MCF 10A (cell line): ENCODE measurements at regions not wholly inside any gene's neighbourhood (a gene's known extent, or its start where the extent isn't known, plus 50 kb on each side); places are given as distances from the start of the nearest gene placed in this dataset.

Source experiments
- BruUV-seq: library from RNA; stranded (reverse); fragments of 400-500 nt; replicated peaks from 2 replicates; lab custom pipeline; 2021; lab: Mats Ljungman, UMichigan
- CTCF ChIA-PET: fragments of 300-600 bp; sonication (Branson Sonifier 250); formaldehyde crosslinking; extraction: SDS; loops from one replicate; lab custom pipeline; 2021; ENCODE audit warnings: antibody characterized with exemption, inconsistent platforms; lab: Yijun Ruan, JAX
- POLR2A ChIA-PET: fragments of 300-600, 350-650 bp; sonication (Branson Sonifier 250); formaldehyde crosslinking; extraction: SDS; loops from one replicate; lab custom pipeline; 2020; ENCODE audit warnings: antibody characterized with exemption, inconsistent platforms; lab: Yijun Ruan, JAX
- DNase-seq: peaks from one replicate; pipeline ENCODE4 v3.0.0-alpha.2; 2018; ENCODE audit not compliant: unreplicated experiment
- H3K27ac Mint-ChIP-seq: one replicate; pipeline ENCODE4 v1.8.0; 2022; ENCODE audit warnings: mild to moderate bottlenecking, low read depth, mixed read lengths; ENCODE audit not compliant: unreplicated experiment
- H3K27me3 Mint-ChIP-seq: one replicate; pipeline ENCODE4 v1.8.0; 2022; ENCODE audit warnings: mixed read lengths; ENCODE audit not compliant: insufficient read depth, unreplicated experiment
- H3K36me3 Mint-ChIP-seq: one replicate; pipeline ENCODE4 v1.8.0; 2022; ENCODE audit warnings: mild to moderate bottlenecking, moderate library complexity, mixed read lengths; ENCODE audit not compliant: insufficient read depth, unreplicated experiment
- H3K4me1 Mint-ChIP-seq: one replicate; pipeline ENCODE4 v1.8.0; 2022; ENCODE audit warnings: mixed read lengths; ENCODE audit not compliant: insufficient read depth, unreplicated experiment
- H3K4me3 Mint-ChIP-seq: one replicate; pipeline ENCODE4 v1.8.0; 2022; ENCODE audit warnings: mild to moderate bottlenecking, moderate library complexity, mixed read lengths; ENCODE audit not compliant: unreplicated experiment
- H3K9me3 Mint-ChIP-seq: one replicate; pipeline ENCODE4 v1.8.0; 2022; ENCODE audit warnings: mixed read lengths; ENCODE audit not compliant: unreplicated experiment
- CTCF ChIP-seq: fragments of 200-600 bp; IDR thresholded peaks from one replicate; pipeline ENCODE4 v1.8.0; 2022; ENCODE audit warnings: antibody characterized with exemption, mild to moderate bottlenecking; ENCODE audit not compliant: unreplicated experiment
- intact Hi-C: fragments of 100-400 bp; cut with micrococcal nuclease; formaldehyde crosslinking; loops from 2 replicates; pipeline ENCODE4 v1.14.1; 2022

GRCh38 chr18:76594966-76595365 is 99.9 kb upstream of the ZNF516 start:
- no peaks in the 10 kb centered on the region for H3K27me3 Mint-ChIP-seq
- intact Hi-C loops: no loop called here
- CTCF ChIA-PET: no interaction called here
- no peaks in the 10 kb centered on the region for H3K4me1 Mint-ChIP-seq
- no peak for TF ChIP-seq CTCF
- no peak overlapping the region for H3K27ac Mint-ChIP-seq
- H3K36me3 Mint-ChIP-seq: no peaks in the 10 kb centered on the region
- no peaks in the 10 kb centered on the region for H3K9me3 Mint-ChIP-seq
- no peak for DNase-seq
- POLR2A ChIA-PET: no interaction called here
- BruUV-seq: no TSS peak
- no peak overlapping the region for H3K4me3 Mint-ChIP-seq

- intact Hi-C loops: no loop called here
- Mint-ChIP-seq H3K9me3 (no peaks in the 10 kb centered on the region), H3K27me3 (no peaks in the 10 kb centered on the region), H3K4me3 (no peak overlapping the region), H3K4me1 (peaks cover 3% of the 10 kb centered on the region), H3K36me3 (no peaks in the 10 kb centered on the region), H3K27ac (no peak overlapping the region)
- no peak for DNase-seq
- POLR2A ChIA-PET: no interaction called here
- BruUV-seq: no TSS peak
- CTCF ChIA-PET: interaction anchor here (0.6 to 0.9 kb wide), 2 partner anchors 96 to 1049 kb away, joined by 3 to 4 read pairs; no protein-coding TSS in a partner anchor
- TF ChIP-seq CTCF: no peak
Observed at GRCh38 chr18:76593843-76594242, 98.8 kb upstream of the ZNF516 start.

GRCh38 chr18:76592981-76593381 is 97.9 kb upstream of the ZNF516 start:
- no peaks in the 10 kb centered on the region for H3K27me3 Mint-ChIP-seq
- intact Hi-C loops: no loop called here
- no peak for TF ChIP-seq CTCF
- POLR2A ChIA-PET: interaction anchor here (0.5 kb wide), 1 partner anchor 188 kb away, joined by 3 read pairs; no protein-coding TSS in a partner anchor
- DNase-seq: no peak
- BruUV-seq: no TSS peak
- no peak overlapping the region for H3K4me3 Mint-ChIP-seq
- CTCF ChIA-PET: interaction anchor here (0.6 to 0.9 kb wide), 2 partner anchors 95 to 1048 kb away, joined by 3 to 4 read pairs; no protein-coding TSS in a partner anchor
- H3K27ac Mint-ChIP-seq: no peak overlapping the region
- no peaks in the 10 kb centered on the region for H3K9me3 Mint-ChIP-seq
- no peaks in the 10 kb centered on the region for H3K36me3 Mint-ChIP-seq
- peaks cover 6% of the 10 kb centered on the region for H3K4me1 Mint-ChIP-seq

GRCh38 chr18:76592096-76592495 is 97.1 kb upstream of the ZNF516 start:
- no peak overlapping the region for H3K27ac Mint-ChIP-seq
- intact Hi-C loops: no loop called here
- H3K4me1 Mint-ChIP-seq: peaks cover 6% of the 10 kb centered on the region

More at GRCh38 chr18:76592096-76592495, 97.1 kb upstream of the ZNF516 start:
- CTCF ChIA-PET: no interaction called here
- DNase-seq: no peak
- Mint-ChIP-seq H3K4me3 (no peak overlapping the region), H3K27me3 (no peaks in the 10 kb centered on the region), H3K9me3 (no peaks in the 10 kb centered on the region), H3K36me3 (no peaks in the 10 kb centered on the region)
- TF ChIP-seq CTCF: no peak
- POLR2A ChIA-PET: interaction anchor here (0.5 kb wide), 1 partner anchor 82 kb away, joined by 4 read pairs; no protein-coding TSS in a partner anchor
- no TSS peak for BruUV-seq
